Left ventricle myocardium inferior (tissue), 1 donor: ENCODE measurements at regions not wholly inside any gene's neighbourhood (a gene's known extent, or its start where the extent isn't known, plus 50 kb on each side); places are given as distances from the start of the nearest gene placed in this dataset.

Experiments used
- DNase-seq: peaks from one replicate; pipeline ENCODE4 v3.0.0-alpha.2; 2020
- H3K27ac ChIP-seq: fragments of 200-600 bp; replicated peaks from 2 replicates; pipeline ENCODE4 v1.8.0; 2021
- H3K27me3 ChIP-seq: fragments of 200-600 bp; 2 replicates; pipeline ENCODE4 v1.8.0; 2021; ENCODE audit warnings: low read depth
- H3K36me3 ChIP-seq: fragments of 200-600 bp; 2 replicates; pipeline ENCODE4 v1.8.0; 2021
- H3K4me1 ChIP-seq: fragments of 200-600 bp; 2 replicates; pipeline ENCODE4 v1.8.0; 2021
- H3K4me3 ChIP-seq: fragments of 200-600 bp; 2 replicates; pipeline ENCODE4 v1.8.0; 2021; ENCODE audit warnings: mild to moderate bottlenecking, moderate library complexity
- H3K9me3 ChIP-seq: fragments of 200-600 bp; replicated peaks from 2 replicates; pipeline ENCODE4 v1.8.0; 2021
- CTCF ChIP-seq: fragments of 200-600 bp; IDR thresholded peaks from 2 replicates; pipeline ENCODE4 v1.8.0; 2021; ENCODE audit warnings: antibody characterized with exemption, mild to moderate bottlenecking, borderline replicate concordance
- intact Hi-C: fragments of 100-400 bp; cut with micrococcal nuclease; formaldehyde crosslinking; loops from one replicate; pipeline ENCODE4 v1.11.0; 2022
- donor health status: DM: no; HTN: yes; CAD: no; lungs with severe emphysema.

DNA sequence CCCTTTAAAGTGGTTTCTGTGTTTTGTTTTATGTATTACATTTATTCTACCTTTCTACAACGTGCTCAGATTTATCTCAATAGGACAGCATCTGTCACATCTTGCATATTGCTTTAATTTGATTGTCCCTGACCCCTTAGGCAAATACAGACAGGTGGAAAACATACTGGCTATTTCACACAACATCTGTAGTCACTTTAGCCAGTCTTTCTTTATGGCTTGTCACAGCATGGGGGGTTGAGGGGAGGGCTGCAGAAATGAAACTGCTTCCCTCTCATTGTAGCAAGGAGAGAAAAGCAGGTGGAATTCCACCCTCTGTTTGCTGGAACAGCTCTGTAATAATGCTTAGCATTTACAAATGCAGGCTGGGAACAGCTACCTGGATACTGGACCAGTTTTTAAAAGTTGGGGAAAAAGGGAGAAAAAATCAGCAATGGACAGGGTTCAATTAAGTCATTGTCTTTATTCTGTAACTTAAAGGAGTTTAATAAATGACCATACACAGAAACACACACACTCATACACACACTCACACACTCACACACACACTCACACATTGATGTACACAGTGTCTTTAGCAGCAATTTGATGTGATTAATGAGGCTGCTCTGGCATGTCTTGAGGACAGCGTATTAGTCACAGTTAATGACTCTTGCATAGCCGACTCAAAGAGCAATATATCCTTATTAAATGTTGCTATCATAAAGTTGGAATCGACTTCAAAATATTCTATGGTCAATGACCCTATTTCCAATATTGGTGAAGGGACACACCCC, 283.7 kb upstream of the GBE1 start:
- TF ChIP-seq CTCF, result no peak
- peaks cover 4% of the 10 kb centered on the region for H3K9me3 ChIP-seq
- H3K27ac ChIP-seq, result no peak overlapping the region
- no peak for DNase-seq
- no peaks in the 10 kb centered on the region for H3K27me3 ChIP-seq
- H3K4me1 ChIP-seq, result no peaks in the 10 kb centered on the region
- intact Hi-C loops, result no loop called here
- no peaks in the 10 kb centered on the region for H3K36me3 ChIP-seq
- H3K4me3 ChIP-seq, result no peak overlapping the region

GRCh38 chr3:82038556-82038955, 277.1 kb upstream of the GBE1 start:
- no peaks in the 10 kb centered on the region for H3K4me1 ChIP-seq
- H3K27me3 ChIP-seq, result no peaks in the 10 kb centered on the region
- intact Hi-C loops, result no loop called here
- H3K4me3 ChIP-seq, result no peak overlapping the region
- no peaks in the 10 kb centered on the region for H3K36me3 ChIP-seq
- H3K27ac ChIP-seq, result no peak overlapping the region
- no peak for DNase-seq
- no peak for TF ChIP-seq CTCF
- peaks cover 13% of the 10 kb centered on the region for H3K9me3 ChIP-seq

- Histone ChIP-seq H3K36me3 (no peaks in the 10 kb centered on the region), H3K4me3 (no peak overlapping the region), H3K27ac (no peak overlapping the region), H3K4me1 (no peaks in the 10 kb centered on the region), H3K9me3 (no peaks in the 10 kb centered on the region), H3K27me3 (no peaks in the 10 kb centered on the region)
- no peak for TF ChIP-seq CTCF
- no peak for DNase-seq
- intact Hi-C loops, result no loop called here
Observed at GRCh38 chr3:82033186-82033585, 271.7 kb upstream of the GBE1 start.

GRCh38 chr3:82031596-82031995, 270.2 kb upstream of the GBE1 start:
- H3K4me3 ChIP-seq, result no peak overlapping the region
- DNase-seq, result no peak
- intact Hi-C loops, result no loop called here
- no peaks in the 10 kb centered on the region for H3K4me1 ChIP-seq
- no peak for TF ChIP-seq CTCF
- H3K9me3 ChIP-seq, result no peaks in the 10 kb centered on the region
- H3K27me3 ChIP-seq, result no peaks in the 10 kb centered on the region
- H3K36me3 ChIP-seq, result no peaks in the 10 kb centered on the region
- H3K27ac ChIP-seq, result no peak overlapping the region

- no peaks in the 10 kb centered on the region for H3K9me3 ChIP-seq
- intact Hi-C loops, result no loop called here
- TF ChIP-seq CTCF, result no peak
- H3K27ac ChIP-seq, result no peak overlapping the region
- H3K36me3 ChIP-seq, result no peaks in the 10 kb centered on the region
- H3K27me3 ChIP-seq, result no peaks in the 10 kb centered on the region
- no peak for DNase-seq
- H3K4me3 ChIP-seq, result no peak overlapping the region
- no peaks in the 10 kb centered on the region for H3K4me1 ChIP-seq
Observed at GRCh38 chr3:82030916-82031315, 269.5 kb upstream of the GBE1 start.
